Bronchial epithelial cell (primary cell): ENCODE measurements at regions not wholly inside any gene's neighbourhood (a gene's known extent, or its start where the extent isn't known, plus 50 kb on each side); places are given as distances from the start of the nearest gene placed in this dataset.
"Not testable (repeated sequence)": the region's sequence is repeated elsewhere in the genome, so short reads cannot be mapped to it uniquely, and the experiment has no call there.

Source experiments
- DNase-seq: peaks from one replicate; pipeline ENCODE4 v3.0.0-alpha.2; 2010; ENCODE audit warnings: low read depth
- FAIRE-seq: peaks from 2 replicates; lab custom pipeline; 2011; peaks lifted over from hg19 to GRCh38; lab: Jason Lieb, UNC
- H3K27me3 ChIP-seq: 2 replicates; pipeline ENCODE4 v1.5.1; 2011; ENCODE audit warnings: low read length; ENCODE audit not compliant: control insufficient read depth, insufficient read depth
- H3K36me3 ChIP-seq: 2 replicates; pipeline ENCODE4 v1.5.1; 2011; ENCODE audit warnings: low read length; ENCODE audit not compliant: control insufficient read depth, insufficient read depth
- H3K4me3 ChIP-seq: 2 replicates; pipeline ENCODE4 v1.5.1; 2011; ENCODE audit warnings: mild to moderate bottlenecking, low read depth, low read length, control low read depth
- TF ChIP-seq, protein P1 (sequence below): IDR thresholded peaks from 2 replicates; pipeline ENCODE4 v1.5.1; 2011; ENCODE audit warnings: mild to moderate bottlenecking, moderate library complexity, low read length, control low read depth, inconsistent platforms; ENCODE audit not compliant: insufficient read depth, severe bottlenecking

GRCh38 chr7:39758234-39758970 lies 135.0 kb downstream of the RALA start:
- TF ChIP-seq, protein P1, sequence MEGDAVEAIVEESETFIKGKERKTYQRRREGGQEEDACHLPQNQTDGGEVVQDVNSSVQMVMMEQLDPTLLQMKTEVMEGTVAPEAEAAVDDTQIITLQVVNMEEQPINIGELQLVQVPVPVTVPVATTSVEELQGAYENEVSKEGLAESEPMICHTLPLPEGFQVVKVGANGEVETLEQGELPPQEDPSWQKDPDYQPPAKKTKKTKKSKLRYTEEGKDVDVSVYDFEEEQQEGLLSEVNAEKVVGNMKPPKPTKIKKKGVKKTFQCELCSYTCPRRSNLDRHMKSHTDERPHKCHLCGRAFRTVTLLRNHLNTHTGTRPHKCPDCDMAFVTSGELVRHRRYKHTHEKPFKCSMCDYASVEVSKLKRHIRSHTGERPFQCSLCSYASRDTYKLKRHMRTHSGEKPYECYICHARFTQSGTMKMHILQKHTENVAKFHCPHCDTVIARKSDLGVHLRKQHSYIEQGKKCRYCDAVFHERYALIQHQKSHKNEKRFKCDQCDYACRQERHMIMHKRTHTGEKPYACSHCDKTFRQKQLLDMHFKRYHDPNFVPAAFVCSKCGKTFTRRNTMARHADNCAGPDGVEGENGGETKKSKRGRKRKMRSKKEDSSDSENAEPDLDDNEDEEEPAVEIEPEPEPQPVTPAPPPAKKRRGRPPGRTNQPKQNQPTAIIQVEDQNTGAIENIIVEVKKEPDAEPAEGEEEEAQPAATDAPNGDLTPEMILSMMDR: no peak
- Histone ChIP-seq H3K27me3 (no peaks in the 10 kb centered on the region), H3K4me3 (no peak overlapping the region), H3K36me3 (no peaks in the 10 kb centered on the region)
- no peak for DNase-seq
- no peak for FAIRE-seq

DNA sequence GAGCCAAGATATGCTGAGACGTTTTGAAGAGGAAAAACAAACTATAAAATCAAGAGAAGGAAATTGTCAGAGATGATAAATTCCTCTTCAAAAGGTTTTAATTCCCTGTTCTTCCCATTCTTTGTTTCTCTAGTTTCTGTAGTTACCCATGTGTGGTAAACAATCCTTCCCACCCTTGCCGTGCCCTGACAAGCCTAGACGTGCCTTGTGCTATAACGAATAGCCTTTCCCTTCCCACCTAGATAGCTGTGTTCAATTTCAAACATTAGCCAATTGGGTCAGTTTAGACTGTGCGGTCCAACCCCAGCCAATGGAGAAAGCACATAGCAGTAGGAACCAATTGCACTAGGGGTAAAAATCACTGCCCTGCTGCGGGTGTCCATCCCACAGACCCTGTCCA lies 138.1 kb downstream of the RALA start:
- DNase-seq (peak; percentile 92), FAIRE-seq (no peak)
- no peak overlapping the region for H3K4me3 ChIP-seq
- TF ChIP-seq, protein P1: no peak
- H3K36me3 ChIP-seq: no peaks in the 10 kb centered on the region
- H3K27me3 ChIP-seq: no peaks in the 10 kb centered on the region

- not testable (repeated sequence) for H3K27me3 ChIP-seq, DNase-seq, FAIRE-seq, H3K36me3 ChIP-seq, H3K4me3 ChIP-seq
Observed at GRCh38 chr7:39762466-39762865, 139.1 kb downstream of the RALA start.

- H3K36me3 ChIP-seq, FAIRE-seq, H3K27me3 ChIP-seq, H3K4me3 ChIP-seq, DNase-seq: not testable (repeated sequence)
Observed at GRCh38 chr7:39762881-39763280, 139.5 kb downstream of the RALA start.

DNA sequence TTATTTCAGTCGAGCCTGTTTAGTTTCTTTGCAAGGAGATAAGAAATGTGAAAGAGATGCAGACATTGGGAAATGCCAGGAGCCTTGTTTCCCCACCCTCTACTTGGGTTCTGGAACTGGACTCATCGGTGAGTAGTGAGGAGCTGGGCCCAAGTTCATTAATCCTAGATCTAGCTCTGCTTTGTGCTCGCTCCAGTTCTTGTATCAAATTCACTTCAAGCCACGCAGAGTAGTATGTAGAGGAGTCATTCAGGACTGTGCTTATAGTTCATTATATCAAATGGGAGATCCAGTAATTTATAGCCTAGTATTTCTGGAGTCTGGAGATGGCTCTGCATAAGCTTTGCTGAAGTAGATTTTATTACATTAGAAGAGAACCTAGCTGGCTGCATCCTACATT lies 142.5 kb downstream of the RALA start:
- FAIRE-seq, DNase-seq, H3K36me3 ChIP-seq, H3K27me3 ChIP-seq, H3K4me3 ChIP-seq: not testable (repeated sequence)

DNA sequence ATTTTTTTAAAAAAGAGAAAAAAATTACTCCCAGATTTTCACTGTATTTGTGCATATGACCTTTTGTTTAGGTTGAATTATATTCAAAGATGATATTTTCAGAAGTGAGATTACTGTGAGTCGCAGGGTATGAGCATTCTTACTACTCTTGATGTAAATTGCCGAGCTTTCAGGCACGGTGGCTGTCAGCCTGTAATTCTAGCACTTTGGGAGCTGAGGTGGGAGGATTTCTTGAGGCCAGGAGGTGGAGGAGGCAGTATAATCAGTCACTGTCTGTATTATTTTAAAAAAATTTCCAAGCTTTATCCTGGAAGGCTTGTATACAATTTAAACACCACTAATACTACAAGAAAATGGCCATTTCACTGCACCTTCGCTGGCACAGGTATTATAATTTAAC lies 145.1 kb downstream of the RALA start:
- not testable (repeated sequence) for H3K36me3 ChIP-seq, DNase-seq, FAIRE-seq, H3K27me3 ChIP-seq, H3K4me3 ChIP-seq

DNA sequence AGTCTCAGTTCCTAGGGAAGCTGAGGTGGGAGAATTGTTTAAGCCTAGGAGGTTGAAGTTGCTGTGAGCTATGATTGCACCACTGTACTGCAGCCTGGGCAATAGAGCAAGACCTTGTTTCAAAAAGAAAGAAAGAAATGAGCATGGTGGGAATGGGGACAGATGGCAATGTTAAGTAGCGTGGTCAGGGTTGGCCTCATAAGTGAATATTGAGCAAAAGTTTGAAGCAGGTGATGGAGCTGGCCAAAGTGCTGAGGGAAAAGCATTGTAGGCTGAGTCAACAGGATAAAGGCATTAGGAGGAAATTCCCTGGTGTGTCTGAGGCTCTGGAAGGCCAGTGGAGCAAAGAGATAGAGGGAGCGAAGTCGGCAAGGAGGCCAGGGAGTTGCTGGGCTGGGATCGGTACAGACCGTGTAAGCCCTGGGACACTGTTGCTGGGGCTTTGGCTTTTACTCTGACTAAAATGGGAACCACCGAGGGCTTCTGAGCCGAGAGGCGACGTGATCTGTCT lies 151.0 kb downstream of the RALA start:
- H3K36me3 ChIP-seq: not testable (repeated sequence)

DNA sequence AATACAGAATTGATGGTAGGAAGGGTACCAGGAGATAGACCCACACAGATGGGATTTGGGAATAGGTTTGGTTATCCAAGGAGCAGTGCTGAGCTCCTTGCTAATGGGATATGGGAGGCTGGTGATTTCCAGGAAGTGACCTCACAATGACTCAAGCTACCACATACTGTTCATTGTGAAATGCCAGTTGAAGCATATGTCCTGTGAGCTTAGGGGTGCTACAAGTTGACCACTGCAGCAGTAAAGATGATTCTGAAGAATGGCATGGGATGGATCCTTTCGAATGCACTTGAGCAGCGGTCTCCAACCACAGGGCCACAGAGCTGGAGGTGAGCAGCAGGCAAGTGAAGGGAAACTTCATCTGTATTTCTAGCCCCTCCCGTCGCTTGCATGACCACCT lies 158.2 kb downstream of the RALA start:
- H3K27me3 ChIP-seq, H3K4me3 ChIP-seq, FAIRE-seq, H3K36me3 ChIP-seq: not testable (repeated sequence)
- peak; percentile 79 for DNase-seq

More for the DNA sequence above, 151.0 kb downstream of the RALA start:
- DNase-seq, H3K4me3 ChIP-seq, H3K27me3 ChIP-seq, FAIRE-seq: not testable (repeated sequence)

DNA sequence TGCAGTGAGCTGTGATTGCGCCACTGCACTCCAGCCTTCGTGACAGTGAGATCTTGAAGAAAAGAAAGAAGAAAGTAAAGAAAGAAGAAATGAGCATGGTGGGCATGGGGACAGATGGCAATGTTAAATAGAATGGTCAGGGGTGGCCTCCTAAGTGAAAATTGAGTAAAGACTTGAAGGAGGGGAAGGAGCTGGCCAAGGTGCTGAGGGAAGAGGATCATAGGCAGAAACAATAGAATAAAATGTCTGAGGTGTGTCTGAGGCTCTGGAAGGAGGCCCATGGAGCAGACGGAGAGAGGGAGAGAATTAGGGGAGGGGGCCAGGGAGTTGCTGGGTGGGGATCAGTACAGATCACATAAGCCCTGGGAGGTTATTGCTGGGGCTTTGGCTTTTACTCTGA lies 163.1 kb downstream of the RALA start:
- DNase-seq, H3K36me3 ChIP-seq, H3K4me3 ChIP-seq, FAIRE-seq, H3K27me3 ChIP-seq: not testable (repeated sequence)

- peak; percentile 28 for DNase-seq
- not testable (repeated sequence) for H3K36me3 ChIP-seq, H3K27me3 ChIP-seq, FAIRE-seq, H3K4me3 ChIP-seq
Observed at GRCh38 chr7:39791035-39791434, 159.0 kb upstream of the CDK13 start.

DNA sequence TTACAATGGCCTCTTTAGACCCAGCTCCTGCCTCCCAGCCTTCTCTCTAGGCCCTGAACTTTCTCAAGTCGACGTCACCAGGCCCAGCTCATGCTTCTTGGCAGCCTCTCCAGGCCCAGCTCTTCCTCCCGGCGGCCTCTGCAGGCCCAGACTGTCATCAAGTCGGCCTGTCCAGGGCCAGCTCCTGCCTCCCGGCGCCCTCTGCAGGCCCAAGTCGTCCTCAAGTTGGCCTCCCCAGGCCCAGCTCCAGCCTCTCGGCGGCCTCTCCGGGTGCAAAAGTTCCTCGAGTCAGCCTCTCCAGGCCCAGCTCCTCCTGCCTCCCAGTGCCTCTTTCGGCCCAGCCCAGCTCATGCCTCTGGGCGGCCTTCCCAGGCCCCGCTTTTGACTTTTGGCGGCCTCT lies 158.1 kb upstream of the CDK13 start:
- not testable (repeated sequence) for H3K27me3 ChIP-seq, H3K4me3 ChIP-seq, DNase-seq, H3K36me3 ChIP-seq, FAIRE-seq

GRCh38 chr7:39793026-39793425 lies 157.0 kb upstream of the CDK13 start:
- H3K4me3 ChIP-seq, H3K36me3 ChIP-seq, FAIRE-seq, DNase-seq, H3K27me3 ChIP-seq: not testable (repeated sequence)
